ENCODE measurements at regions not wholly inside any gene's neighbourhood (a gene's known extent, or its start where the extent isn't known, plus 50 kb on each side); places are given as distances from the start of the nearest gene placed in this dataset.

- TF ChIP-seq ZNF318 (IDR thresholded peaks at IDR 0.05; ENCODE audit: borderline replicate concordance in 1 of 2, low read depth in 1 of 2) = no peak
- no peak for TF ChIP-seq ZNF24 (IDR thresholded peaks at IDR 0.05)
- TF ChIP-seq MXD1 (CRISPR knock-in tag; IDR thresholded peaks at IDR 0.05; ENCODE audit: borderline replicate concordance, poor library complexity, severe bottlenecking) = no peak
- no peak for TF ChIP-seq SOX6 (IDR thresholded peaks at IDR 0.05)
- no peak for TF ChIP-seq TCF7L2 (IDR thresholded peaks at IDR 0.05; ENCODE audit: low read depth, low read length)
- TF ChIP-seq HNRNPLL (IDR thresholded peaks at IDR 0.05; ENCODE audit: low read depth, low read length, poor library complexity, severe bottlenecking) = no peak
- no peak for TF ChIP-seq ZNF79 (CRISPR knock-in tag; IDR thresholded peaks at IDR 0.05; ENCODE audit: low read depth)
- TF ChIP-seq FOXP1 (CRISPR knock-in tag; IDR thresholded peaks at IDR 0.05) = no peak
Measured at GRCh38 chr14:34164162-34164864, 213.4 kb upstream of the EGLN3 start (continued).

All from K562 (cell line).